NCI-H1694 treated with DMSO at 0.1 percent for 48 hours (cell line): ENCODE measurements at regions not wholly inside any gene's neighbourhood (a gene's known extent, or its start where the extent isn't known, plus 50 kb on each side); places are given as distances from the start of the nearest gene placed in this dataset.
"Not testable (repeated sequence)": the region's sequence is repeated elsewhere in the genome, so short reads cannot be mapped to it uniquely, and the experiment has no call there.

Source experiments
- DNase-seq: peaks from one replicate; lab custom pipeline; 2025; lab: John Stamatoyannopoulos, UW

- DNase-seq, result no peak
Measured at GRCh38 chr6:10343320-10343719, 71.6 kb downstream of the TFAP2A start.

DNA sequence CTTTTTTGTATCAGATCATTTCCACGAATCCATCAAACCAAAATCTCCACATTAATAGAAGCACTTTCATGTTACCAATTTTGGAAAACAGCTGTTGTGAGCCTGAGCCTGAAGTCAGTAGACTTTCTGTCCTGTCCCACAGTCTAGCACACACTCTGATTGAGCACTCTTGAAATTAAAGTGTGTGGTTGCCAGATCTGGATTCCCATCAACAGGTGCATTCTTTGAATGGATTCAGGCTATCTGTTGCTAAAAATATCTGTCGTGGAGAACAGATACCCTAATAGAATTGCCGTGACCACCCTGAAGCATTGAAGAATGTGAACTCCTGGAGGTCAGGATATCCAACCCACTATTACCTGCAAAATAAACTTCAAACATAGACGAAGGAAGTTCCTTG lies 73.3 kb downstream of the TFAP2A start:
- DNase-seq, result no peak

DNA sequence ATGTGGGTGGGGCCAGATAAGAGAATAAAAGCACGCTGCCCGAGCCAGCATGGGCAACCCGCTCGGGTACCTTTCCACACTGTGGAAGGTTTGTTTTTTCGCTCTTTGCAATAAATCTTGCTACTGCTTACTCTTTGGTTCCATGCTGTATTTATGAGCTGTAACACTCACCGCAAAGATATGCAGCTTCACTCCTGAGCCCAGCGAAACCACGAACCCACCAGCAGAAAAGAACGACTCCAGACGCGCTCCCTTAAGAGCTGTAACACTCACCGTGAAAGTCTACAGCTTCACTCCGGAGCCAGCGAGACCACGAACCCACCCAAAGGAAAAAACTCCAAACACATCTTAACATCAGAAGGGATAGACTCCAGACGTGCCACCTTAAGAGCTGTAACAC lies 76.7 kb downstream of the TFAP2A start:
- DNase-seq, result no peak

GRCh38 chr6:10337376-10337775 lies 77.5 kb downstream of the TFAP2A start:
- DNase-seq, result not testable (repeated sequence)

- DNase-seq, result no peak
Measured at GRCh38 chr6:10332111-10332510, 82.8 kb downstream of the TFAP2A start.

GRCh38 chr6:10331334-10331968 lies 83.4 kb downstream of the TFAP2A start:
- DNase-seq, result no peak

- no peak for DNase-seq
Measured at GRCh38 chr6:10330515-10330914, 84.4 kb downstream of the TFAP2A start.

- no peak for DNase-seq
Measured at GRCh38 chr6:10323018-10323417, 91.9 kb downstream of the TFAP2A start.

DNA sequence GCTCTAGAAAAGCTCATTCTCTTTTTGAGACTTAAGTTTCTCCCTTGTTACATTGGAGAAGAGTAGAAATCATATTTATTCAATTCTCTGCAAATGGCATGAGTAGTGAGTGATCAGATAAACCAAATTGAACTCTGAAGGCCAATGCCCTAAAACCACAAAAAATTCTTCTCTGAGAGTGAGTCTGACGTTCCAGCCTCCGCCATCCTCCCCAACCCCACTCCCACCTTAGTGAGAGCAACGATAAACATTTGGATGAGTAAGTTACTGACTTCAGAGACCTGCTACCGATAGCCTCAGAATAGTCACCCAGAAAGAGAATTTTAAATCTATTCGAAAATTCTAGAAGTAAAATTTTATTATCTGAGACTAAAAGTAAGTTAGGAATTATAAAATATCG lies 94.6 kb downstream of the TFAP2A start:
- no peak for DNase-seq

- DNase-seq, result no peak
Measured at GRCh38 chr6:10316373-10316721, 98.5 kb downstream of the TFAP2A start.

DNA sequence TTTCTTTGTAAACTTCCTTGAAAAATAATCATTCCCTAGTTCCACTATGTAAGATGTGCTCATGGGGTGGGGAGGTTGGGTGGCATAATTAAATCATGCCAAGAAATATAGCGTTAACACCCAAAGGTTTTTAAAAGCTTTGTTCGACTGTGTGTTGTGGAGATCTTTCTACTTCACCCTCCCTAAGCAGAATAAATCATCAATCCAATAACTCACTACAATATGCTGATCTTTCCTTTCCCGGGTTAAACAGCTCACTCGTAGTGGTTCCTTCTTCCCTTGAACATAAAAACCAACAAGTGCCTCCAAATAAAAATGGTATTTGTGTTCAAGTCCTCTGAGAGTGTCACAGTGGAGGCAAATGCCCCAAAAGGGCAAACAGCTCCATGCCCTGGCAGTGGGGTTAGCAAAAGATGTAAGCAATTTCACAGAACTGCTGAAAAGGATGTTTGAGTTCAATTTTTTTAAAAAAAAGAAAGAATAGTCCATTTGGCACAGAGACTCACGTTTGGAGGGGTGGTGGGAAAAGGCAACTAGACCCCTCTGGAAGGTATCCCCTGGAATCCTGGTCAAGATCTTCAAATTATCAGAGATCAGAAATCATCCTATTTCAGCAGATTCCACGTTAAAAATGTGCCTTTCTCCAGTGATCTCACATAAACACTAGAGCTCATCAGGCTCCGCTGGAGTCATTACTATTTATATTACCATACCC lies 99.1 kb downstream of the TFAP2A start:
- DNase-seq, result no peak

GRCh38 chr6:10315034-10315433 lies 99.8 kb downstream of the TFAP2A start:
- no peak for DNase-seq

DNA sequence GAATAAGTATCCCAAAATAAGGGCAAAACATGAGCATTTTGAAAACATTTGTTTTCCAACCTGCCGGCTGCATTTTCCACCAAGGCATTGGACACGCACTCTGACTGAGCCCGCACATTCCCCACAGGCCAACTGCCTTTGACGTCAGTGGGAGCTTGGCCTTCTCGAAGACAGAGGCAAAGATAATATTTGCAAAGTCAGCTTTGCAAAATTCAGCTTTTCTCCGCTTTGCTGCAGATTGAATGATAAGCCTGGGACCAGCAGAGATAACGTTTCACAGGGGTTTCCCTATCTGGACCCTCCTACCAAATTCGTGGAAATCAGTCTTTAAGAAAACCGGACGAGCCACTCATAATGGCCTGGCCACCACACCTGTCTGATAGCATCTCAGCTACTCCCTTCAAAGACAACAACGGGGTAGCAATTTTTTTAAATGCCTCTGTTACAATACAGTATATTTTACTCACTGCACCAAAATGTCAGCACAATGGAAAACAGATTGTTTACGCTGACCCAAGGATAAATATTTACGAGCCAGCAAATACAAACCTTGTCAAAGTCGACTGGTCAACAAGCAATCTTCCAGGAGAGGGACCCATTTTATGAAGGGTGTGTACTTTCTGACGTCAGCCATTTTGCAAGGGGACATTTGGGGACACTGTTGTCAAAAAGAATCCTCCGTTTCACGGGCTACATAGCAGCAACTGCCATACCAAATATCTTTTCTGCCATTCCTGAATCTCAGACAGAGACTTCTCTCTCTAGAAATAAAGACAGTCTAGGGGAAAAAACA lies 100.5 kb downstream of the TFAP2A start:
- no peak for DNase-seq

DNA sequence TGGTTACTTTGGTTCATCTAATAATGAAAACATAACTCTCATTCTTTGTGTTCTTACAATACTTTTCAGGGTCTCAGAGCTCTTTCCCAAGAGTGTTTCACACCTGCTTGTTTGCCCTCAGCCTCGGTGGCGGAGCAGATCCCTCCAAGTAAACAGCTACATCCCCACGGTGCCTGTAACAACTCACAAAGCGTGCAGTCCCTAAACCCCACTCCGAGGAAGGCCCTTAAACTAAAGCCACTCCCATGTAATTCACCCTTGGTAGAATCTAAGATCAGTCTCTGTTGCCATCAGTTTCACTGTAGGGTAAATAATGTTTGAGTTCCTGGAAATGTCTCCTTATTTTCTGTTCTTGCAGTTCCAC lies 101.1 kb downstream of the TFAP2A start:
- no peak for DNase-seq

DNA sequence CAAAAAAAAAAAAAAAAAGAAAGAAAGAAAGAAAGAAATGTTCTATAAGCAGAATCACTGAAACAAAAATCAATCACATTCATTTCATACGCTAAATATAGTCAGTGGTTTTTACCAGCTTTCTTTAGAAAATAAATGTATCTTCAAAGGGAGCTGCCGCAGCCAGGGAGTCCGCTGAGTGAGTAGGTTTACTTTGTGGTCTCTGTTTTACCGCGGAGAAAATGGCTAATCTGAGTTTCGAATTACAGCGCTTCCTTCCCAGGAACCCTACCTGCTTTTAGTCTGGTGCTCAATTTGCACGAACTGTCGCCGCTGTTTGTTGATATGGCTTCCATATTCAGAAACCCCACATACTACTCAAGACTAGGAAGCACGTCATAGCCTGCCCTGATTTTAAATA lies 102.4 kb downstream of the TFAP2A start:
- no peak for DNase-seq

- DNase-seq, result not testable (repeated sequence)
Measured at GRCh38 chr6:10311546-10312405, 103.1 kb downstream of the TFAP2A start.

DNA sequence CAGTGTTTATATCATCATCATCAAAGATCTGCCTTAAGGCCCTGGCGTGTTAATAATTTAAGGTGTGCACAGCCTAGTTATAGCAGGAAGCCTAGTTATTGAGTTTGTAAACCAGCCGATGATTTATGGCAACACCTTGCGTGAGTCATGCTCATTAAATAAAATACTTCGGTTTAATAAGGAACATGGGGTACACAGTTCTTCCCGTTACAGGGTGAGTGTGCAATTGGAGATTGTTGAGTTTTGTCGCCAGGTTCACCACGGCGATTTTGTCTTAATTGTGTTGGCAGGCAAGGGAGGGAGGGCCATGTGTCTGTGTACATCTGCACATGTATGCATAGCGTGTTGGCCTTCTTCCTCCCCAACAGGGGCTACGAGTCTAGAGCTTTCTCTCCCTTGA lies 104.0 kb downstream of the TFAP2A start:
- DNase-seq, result no peak

DNA sequence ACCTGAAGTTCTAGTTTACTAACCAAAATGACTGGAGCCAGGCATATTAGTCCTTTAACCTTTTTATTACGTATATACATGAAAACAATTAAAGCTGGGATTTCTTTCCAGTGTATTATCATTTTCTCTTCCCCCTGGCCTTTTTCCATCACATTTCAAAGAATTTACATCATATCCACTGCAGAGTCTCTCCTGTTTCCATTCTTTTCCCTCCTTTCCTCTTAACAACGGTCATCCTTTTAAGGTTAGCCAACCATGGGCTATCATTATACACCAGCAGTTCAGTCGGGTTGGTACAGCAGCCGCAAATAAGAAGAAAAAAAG lies 104.6 kb downstream of the TFAP2A start:
- no peak for DNase-seq

GRCh38 chr6:10309457-10310329 lies 105.2 kb downstream of the TFAP2A start:
- DNase-seq, result no peak

DNA sequence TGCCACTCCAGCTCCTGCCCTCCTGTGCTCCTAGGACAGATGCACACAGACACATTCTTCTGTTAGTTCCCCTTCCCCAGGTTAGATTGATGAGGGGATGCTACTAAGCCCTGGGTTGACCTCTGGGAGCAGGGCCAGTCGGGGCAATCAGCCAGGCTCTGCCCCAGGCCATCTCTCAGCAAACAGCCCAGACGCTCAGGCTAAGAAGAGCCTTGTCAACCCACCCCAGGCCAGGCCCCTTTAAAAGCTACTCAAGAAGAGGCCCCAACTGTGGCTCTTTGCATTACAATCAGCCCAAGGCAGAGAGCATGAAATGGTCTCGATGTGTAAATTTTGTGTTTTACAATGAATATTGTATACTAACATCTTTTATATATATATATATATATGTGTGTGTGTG lies 107.4 kb downstream of the TFAP2A start:
- no peak for DNase-seq

DNA sequence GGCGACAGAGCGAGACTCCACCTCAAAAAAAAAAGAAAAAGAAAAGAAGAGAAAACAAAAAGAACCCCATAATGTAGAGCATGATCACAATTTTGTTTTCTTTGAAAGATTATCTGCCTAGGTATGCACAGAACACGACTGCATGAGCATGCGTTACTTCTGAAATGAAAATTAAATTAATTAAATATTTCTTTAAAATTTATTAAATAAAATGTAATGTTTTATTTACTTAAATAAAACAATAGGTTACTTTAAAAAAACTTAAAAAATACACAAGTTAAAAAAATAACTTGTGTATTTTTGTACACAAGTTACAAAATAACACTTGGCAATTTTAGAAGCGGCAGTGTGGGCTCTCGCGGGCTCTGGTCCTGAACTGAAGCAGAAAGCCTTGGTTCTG lies 107.8 kb downstream of the TFAP2A start:
- no peak for DNase-seq
